ENCODE measurements at regions not wholly inside any gene's neighbourhood (a gene's known extent, or its start where the extent isn't known, plus 50 kb on each side); places are given as distances from the start of the nearest gene placed in this dataset.
"Not testable (repeated sequence)": the region's sequence is repeated elsewhere in the genome, so short reads cannot be mapped to it uniquely, and the experiment has no call there.

- TF ChIP-seq POLR2A (IDR thresholded peaks at IDR 0.05) (no peak), POLR2AphosphoS5 (IDR thresholded peaks at IDR 0.05; ENCODE audit: insufficient read depth in 1 of 2, low read depth in 1 of 2) (no peak)
- intact Hi-C loops (cut with DNase I): no loop called here
- no peaks in the 10 kb centered on the region for H3K9me3 ChIP-seq
- no peak overlapping the region for H3K27ac ChIP-seq
- no peaks in the 10 kb centered on the region for H3K36me3 ChIP-seq
- H3K27me3 ChIP-seq: no peaks in the 10 kb centered on the region
- DNase-seq (ENCODE audit: extremely low spot score in 2 of 2): no peak
- H3K4me1 ChIP-seq: no peaks in the 10 kb centered on the region
- no peak overlapping the region for H3K4me3 ChIP-seq
These were observed 296.4 kb upstream of the MBL2 start for GRCh38 chr10:53069013-53069412.

GRCh38 chr10:53064614-53065013, 292.0 kb upstream of the MBL2 start:
- Histone ChIP-seq H3K36me3 (no peaks in the 10 kb centered on the region), H3K4me1 (no peaks in the 10 kb centered on the region), H3K4me3 (no peak overlapping the region), H3K27ac (no peak overlapping the region), H3K9me3 (no peaks in the 10 kb centered on the region), H3K27me3 (no peaks in the 10 kb centered on the region)
- no peak for DNase-seq (ENCODE audit: extremely low spot score in 2 of 2)
- intact Hi-C loops (cut with DNase I): no loop called here
- TF ChIP-seq CTCF (IDR thresholded peaks at IDR 0.05) (no peak), POLR2A (IDR thresholded peaks at IDR 0.05) (no peak), POLR2AphosphoS5 (IDR thresholded peaks at IDR 0.05; ENCODE audit: insufficient read depth in 1 of 2, low read depth in 1 of 2) (no peak)

- TF ChIP-seq POLR2AphosphoS5 (IDR thresholded peaks at IDR 0.05; ENCODE audit: insufficient read depth in 1 of 2, low read depth in 1 of 2) (no peak), CTCF (IDR thresholded peaks at IDR 0.05) (no peak), POLR2A (IDR thresholded peaks at IDR 0.05) (no peak)
- DNase-seq (ENCODE audit: extremely low spot score in 2 of 2): no peak
- no peak overlapping the region for H3K4me3 ChIP-seq
- no peaks in the 10 kb centered on the region for H3K9me3 ChIP-seq
- no peaks in the 10 kb centered on the region for H3K27me3 ChIP-seq
- no peak overlapping the region for H3K27ac ChIP-seq
- no peaks in the 10 kb centered on the region for H3K36me3 ChIP-seq
- H3K4me1 ChIP-seq: no peaks in the 10 kb centered on the region
- intact Hi-C loops (cut with DNase I): no loop called here
These were observed 291.2 kb upstream of the MBL2 start for GRCh38 chr10:53063805-53064204.

GRCh38 chr10:53052521-53053164, 280.1 kb upstream of the MBL2 start:
- Histone ChIP-seq H3K9me3 (no peaks in the 10 kb centered on the region), H3K27me3 (no peaks in the 10 kb centered on the region), H3K36me3 (no peaks in the 10 kb centered on the region), H3K4me1 (no peaks in the 10 kb centered on the region), H3K4me3 (no peak overlapping the region), H3K27ac (no peak overlapping the region)
- intact Hi-C loops (cut with DNase I): no loop called here
- no peak for DNase-seq (ENCODE audit: extremely low spot score in 2 of 2)
- TF ChIP-seq POLR2A (IDR thresholded peaks at IDR 0.05) (no peak), POLR2AphosphoS5 (IDR thresholded peaks at IDR 0.05; ENCODE audit: insufficient read depth in 1 of 2, low read depth in 1 of 2) (no peak), CTCF (IDR thresholded peaks at IDR 0.05) (no peak)

- no peak for DNase-seq (ENCODE audit: extremely low spot score in 2 of 2)
- intact Hi-C loops (cut with DNase I): no loop called here
These were observed 272.7 kb upstream of the MBL2 start for GRCh38 chr10:53045315-53045714.

GRCh38 chr10:53035823-53036222, 263.2 kb upstream of the MBL2 start:
- intact Hi-C loops (cut with DNase I); H3K4me1 ChIP-seq; H3K9me3 ChIP-seq; H3K36me3 ChIP-seq; H3K4me3 ChIP-seq; H3K27me3 ChIP-seq; H3K27ac ChIP-seq; DNase-seq (ENCODE audit: extremely low spot score in 2 of 2): not testable (repeated sequence)

More at GRCh38 chr10:53045315-53045714, 272.7 kb upstream of the MBL2 start:
- no peak for TF ChIP-seq CTCF (IDR thresholded peaks at IDR 0.05)
- no peak for TF ChIP-seq POLR2AphosphoS5 (IDR thresholded peaks at IDR 0.05; ENCODE audit: insufficient read depth in 1 of 2, low read depth in 1 of 2)
- H3K9me3 ChIP-seq: no peaks in the 10 kb centered on the region
- no peak overlapping the region for H3K4me3 ChIP-seq
- no peak overlapping the region for H3K27ac ChIP-seq
- H3K36me3 ChIP-seq: no peaks in the 10 kb centered on the region
- no peaks in the 10 kb centered on the region for H3K4me1 ChIP-seq
- H3K27me3 ChIP-seq: no peaks in the 10 kb centered on the region
